ENCODE measurements at regions not wholly inside any gene's neighbourhood (a gene's known extent, or its start where the extent isn't known, plus 50 kb on each side); places are given as distances from the start of the nearest gene placed in this dataset.

GRCh38 chr3:18641916-18642315 lies 216.8 kb upstream of the SATB1 start:
- Histone ChIP-seq H3K4me1 (ENCODE audit: control insufficient read depth in 4 of 4, insufficient read depth in 4 of 4, low read length in 3 of 4) (no peaks in the 10 kb centered on the region), H3K9me3 (ENCODE audit: control insufficient read depth in 4 of 4, low read length in 3 of 4) (no peaks in the 10 kb centered on the region), H3K27me3 (ENCODE audit: control insufficient read depth in 4 of 4, insufficient read depth in 4 of 4, low read length in 3 of 4) (no peaks in the 10 kb centered on the region), H3K36me3 (ENCODE audit: control insufficient read depth in 4 of 4, insufficient read depth in 3 of 4, low read depth in 1 of 4, low read length in 3 of 4) (no peaks in the 10 kb centered on the region), H3K27ac (ENCODE audit: low read depth in 1 of 2, low read length in 2 of 2) (no peak overlapping the region), H3K9ac (ENCODE audit: low read depth in 1 of 2, low read length in 2 of 2) (no peak overlapping the region), H3K4me3 (ENCODE audit: low read depth in 1 of 3, low read length in 3 of 3) (no peak overlapping the region)
- TF ChIP-seq RXRA (IDR thresholded peaks at IDR 0.05) (no peak), TAF1 (conservative IDR thresholded peaks at IDR 0.05) (no peak), ATF3 (IDR thresholded peaks at IDR 0.05) (no peak)
- TF ChIP-seq, protein P1, sequence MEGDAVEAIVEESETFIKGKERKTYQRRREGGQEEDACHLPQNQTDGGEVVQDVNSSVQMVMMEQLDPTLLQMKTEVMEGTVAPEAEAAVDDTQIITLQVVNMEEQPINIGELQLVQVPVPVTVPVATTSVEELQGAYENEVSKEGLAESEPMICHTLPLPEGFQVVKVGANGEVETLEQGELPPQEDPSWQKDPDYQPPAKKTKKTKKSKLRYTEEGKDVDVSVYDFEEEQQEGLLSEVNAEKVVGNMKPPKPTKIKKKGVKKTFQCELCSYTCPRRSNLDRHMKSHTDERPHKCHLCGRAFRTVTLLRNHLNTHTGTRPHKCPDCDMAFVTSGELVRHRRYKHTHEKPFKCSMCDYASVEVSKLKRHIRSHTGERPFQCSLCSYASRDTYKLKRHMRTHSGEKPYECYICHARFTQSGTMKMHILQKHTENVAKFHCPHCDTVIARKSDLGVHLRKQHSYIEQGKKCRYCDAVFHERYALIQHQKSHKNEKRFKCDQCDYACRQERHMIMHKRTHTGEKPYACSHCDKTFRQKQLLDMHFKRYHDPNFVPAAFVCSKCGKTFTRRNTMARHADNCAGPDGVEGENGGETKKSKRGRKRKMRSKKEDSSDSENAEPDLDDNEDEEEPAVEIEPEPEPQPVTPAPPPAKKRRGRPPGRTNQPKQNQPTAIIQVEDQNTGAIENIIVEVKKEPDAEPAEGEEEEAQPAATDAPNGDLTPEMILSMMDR (IDR thresholded peaks at IDR 0.05; ENCODE audit: low read depth, low read length, missing input control): no peak
- DNase-seq (ENCODE audit: low spot score): no peak
- 83% methylated on average over 3 of the region's 3 CpGs for WGBS

DNA sequence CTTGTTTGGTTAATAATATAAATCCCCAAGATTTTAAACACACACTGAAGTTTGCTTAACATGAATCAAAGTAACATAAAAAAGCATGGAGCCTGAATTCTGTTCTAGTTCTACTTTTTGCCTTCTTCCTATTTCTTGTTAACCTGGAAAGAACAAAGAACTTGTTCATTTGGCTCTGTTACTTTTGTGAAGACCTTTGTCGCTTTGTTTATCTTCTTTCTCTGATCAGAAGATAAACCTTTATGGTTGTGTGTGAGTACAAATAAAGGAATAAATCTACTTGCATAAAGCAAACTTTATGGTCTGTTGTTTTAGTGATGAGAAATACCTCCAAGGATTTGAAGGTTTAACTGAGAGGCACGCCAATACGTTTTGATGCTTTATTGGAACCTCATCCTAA lies 210.1 kb upstream of the SATB1 start:
- no peak overlapping the region for H3K27ac ChIP-seq (ENCODE audit: low read depth in 1 of 2, low read length in 2 of 2)
- no peak overlapping the region for H3K4me3 ChIP-seq (ENCODE audit: low read depth in 1 of 3, low read length in 3 of 3)
- WGBS: 47% methylated on average over 3 of the region's 3 CpGs
- no peaks in the 10 kb centered on the region for H3K4me1 ChIP-seq (ENCODE audit: control insufficient read depth in 4 of 4, insufficient read depth in 4 of 4, low read length in 3 of 4)
- no peak for TF ChIP-seq REST (IDR thresholded peaks at IDR 0.05)
- no peak for TF ChIP-seq RAD21 (IDR thresholded peaks at IDR 0.05)
- no peaks in the 10 kb centered on the region for H3K36me3 ChIP-seq (ENCODE audit: control insufficient read depth in 4 of 4, insufficient read depth in 3 of 4, low read depth in 1 of 4, low read length in 3 of 4)
- H3K27me3 ChIP-seq (ENCODE audit: control insufficient read depth in 4 of 4, insufficient read depth in 4 of 4, low read length in 3 of 4): no peaks in the 10 kb centered on the region
- no peak overlapping the region for H3K9ac ChIP-seq (ENCODE audit: low read depth in 1 of 2, low read length in 2 of 2)
- DNase-seq (ENCODE audit: low spot score): no peak
- peaks cover 0 to 3% (median 0%) of the 10 kb centered on the region in 4 donors for H3K9me3 ChIP-seq (ENCODE audit: control insufficient read depth in 4 of 4, low read length in 3 of 4)

GRCh38 chr3:18634461-18634860 lies 209.3 kb upstream of the SATB1 start:
- Histone ChIP-seq H3K27ac (ENCODE audit: low read depth in 1 of 2, low read length in 2 of 2) (no peak overlapping the region), H3K27me3 (ENCODE audit: control insufficient read depth in 4 of 4, insufficient read depth in 4 of 4, low read length in 3 of 4) (no peaks in the 10 kb centered on the region), H3K4me3 (ENCODE audit: low read depth in 1 of 3, low read length in 3 of 3) (no peak overlapping the region), H3K36me3 (ENCODE audit: control insufficient read depth in 4 of 4, insufficient read depth in 3 of 4, low read depth in 1 of 4, low read length in 3 of 4) (no peaks in the 10 kb centered on the region), H3K4me1 (ENCODE audit: control insufficient read depth in 4 of 4, insufficient read depth in 4 of 4, low read length in 3 of 4) (no peaks in the 10 kb centered on the region), H3K9ac (ENCODE audit: low read depth in 1 of 2, low read length in 2 of 2) (no peak overlapping the region), H3K9me3 (ENCODE audit: control insufficient read depth in 4 of 4, low read length in 3 of 4) (peaks cover 0 to 3% (median 0%) of the 10 kb centered on the region in 4 donors)
- TF ChIP-seq ATF3 (IDR thresholded peaks at IDR 0.05): no peak
- TF ChIP-seq RXRA (IDR thresholded peaks at IDR 0.05): no peak
- TF ChIP-seq RAD21 (IDR thresholded peaks at IDR 0.05): no peak
- no peak for TF ChIP-seq NR2F2 (IDR thresholded peaks at IDR 0.05)
- TF ChIP-seq SP1 (IDR thresholded peaks at IDR 0.05): no peak
- TF ChIP-seq, protein P1 (IDR thresholded peaks at IDR 0.05; ENCODE audit: low read depth, low read length, missing input control): no peak
- no peak for TF ChIP-seq HNF4G (IDR thresholded peaks at IDR 0.05)
- TF ChIP-seq ZBTB33 (IDR thresholded peaks at IDR 0.05): no peak
- no peak for TF ChIP-seq JUND (IDR thresholded peaks at IDR 0.05)
- 76% methylated on average over 6 of the region's 6 CpGs for WGBS
- no peak for DNase-seq (ENCODE audit: low spot score)

Data from liver (tissue), 8 donors.